GM21447 (cell line): ENCODE measurements at regions not wholly inside any gene's neighbourhood (a gene's known extent, or its start where the extent isn't known, plus 50 kb on each side); places are given as distances from the start of the nearest gene placed in this dataset.

Experiments
- ATAC-seq: cut with Tn5 transposase; IDR thresholded peaks from one replicate; pipeline ENCODE4 v1.9.1; 2021; ENCODE audit not compliant: unreplicated experiment

DNA sequence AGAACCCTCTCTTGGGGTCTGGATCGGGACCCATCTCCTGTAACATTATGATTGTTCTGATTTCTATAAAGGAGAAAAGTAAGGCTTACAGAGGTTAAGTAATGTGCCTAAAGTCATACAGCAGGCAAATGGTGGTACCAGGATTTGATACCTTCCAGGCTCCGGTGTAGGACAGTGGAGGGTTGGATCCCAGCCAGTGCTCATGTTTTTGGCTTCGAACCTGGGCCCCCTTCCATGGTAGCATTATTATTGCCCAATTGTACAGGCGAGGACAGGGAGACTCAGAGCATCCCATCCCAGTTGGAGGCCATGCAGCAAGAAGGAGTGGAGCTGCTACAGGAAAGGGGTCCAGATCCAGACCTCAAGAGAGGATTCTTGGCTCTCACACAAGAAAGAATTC lies 202.7 kb downstream of the TFAP2C start:
- ATAC-seq, result no peak

DNA sequence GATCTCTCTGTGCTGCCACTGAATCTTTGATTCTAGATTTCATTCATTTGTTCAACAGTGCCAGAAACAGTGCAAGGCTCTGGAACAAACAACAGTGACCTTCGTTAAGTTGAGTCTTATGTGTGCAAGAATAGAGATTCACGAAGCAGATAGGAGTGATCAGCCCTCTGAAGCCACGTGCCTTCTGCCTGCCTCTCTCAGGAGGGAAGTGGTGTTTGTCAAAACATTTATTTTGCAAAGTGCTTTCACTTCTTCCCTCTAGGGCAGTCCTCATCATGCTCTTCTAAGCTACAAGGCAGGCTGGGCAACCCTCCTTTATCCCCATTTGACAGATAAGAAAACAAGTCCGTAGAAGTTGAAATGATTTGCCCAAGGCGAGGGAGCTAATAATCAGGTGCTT lies 204.3 kb downstream of the TFAP2C start:
- ATAC-seq, result no peak

DNA sequence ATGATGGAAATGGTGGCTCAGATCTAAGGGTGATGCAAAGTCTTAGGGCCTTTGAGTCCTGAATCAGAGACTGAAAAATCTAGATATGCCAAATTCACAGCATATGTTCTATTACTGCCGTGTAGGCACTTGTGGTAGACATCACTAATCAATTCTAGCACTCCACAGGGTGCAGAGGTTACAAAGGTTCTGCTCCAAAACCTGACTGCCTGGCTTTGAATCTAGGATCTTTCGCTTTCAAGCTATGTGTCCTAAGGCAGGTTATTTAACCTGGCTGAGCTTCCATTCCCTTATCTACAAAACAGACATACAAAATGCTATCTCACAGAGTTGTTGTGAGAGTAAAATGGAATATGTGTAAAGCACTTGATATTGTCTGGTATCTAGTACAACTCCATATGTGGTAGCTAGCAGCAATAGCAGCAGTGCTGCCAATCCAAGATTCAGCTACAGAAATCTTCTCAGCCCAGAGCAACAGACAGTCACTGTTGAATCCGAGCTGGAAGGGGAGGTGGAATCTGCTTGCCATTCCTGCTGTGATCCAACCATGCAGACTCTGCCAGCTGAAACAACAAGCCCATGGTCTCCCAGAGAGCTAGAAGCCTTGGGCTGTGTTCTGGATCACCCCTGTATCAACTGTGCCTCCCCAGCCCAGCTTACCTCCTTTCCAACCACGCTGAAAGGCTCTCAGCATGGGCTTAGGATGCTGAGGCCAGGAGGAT lies 206.9 kb downstream of the TFAP2C start:
- no peak for ATAC-seq

DNA sequence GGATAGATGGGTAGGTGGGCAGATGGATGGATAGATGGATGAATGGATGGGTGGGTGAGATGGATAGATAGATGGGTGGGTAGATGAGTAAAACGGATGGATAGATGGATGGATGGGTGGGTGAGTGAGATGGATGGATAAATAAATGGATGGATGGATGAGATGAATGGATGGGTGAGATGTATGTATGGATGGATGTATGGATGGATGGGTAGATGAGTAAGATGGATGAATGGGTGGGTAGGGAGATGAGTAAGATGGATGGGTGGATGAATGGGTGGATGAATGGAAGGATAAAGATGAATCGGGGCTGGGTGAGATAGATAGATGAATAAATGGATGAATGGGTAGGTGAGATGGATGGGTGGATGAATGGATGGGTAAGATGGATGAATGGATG lies 210.1 kb downstream of the TFAP2C start:
- no peak for ATAC-seq

DNA sequence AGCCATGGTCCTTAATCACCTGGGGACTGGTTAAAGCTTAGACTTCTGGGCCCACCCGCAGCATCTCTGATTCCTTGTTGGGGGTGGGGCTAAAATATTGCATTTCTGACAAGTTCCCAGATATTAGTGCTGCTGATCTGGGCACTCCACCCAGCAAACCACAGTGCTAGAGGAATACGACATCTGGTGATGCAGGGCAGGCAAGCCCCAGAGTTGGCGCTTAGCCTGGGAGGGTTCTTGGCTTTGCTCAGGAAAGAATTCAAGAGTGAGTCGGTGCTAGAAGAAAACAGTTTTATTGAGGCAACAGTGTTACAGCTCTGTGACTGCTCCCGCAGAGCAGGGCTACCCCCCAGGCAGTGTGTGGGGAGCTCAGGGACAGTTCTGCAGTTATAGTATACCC lies 210.7 kb downstream of the TFAP2C start:
- no peak for ATAC-seq

DNA sequence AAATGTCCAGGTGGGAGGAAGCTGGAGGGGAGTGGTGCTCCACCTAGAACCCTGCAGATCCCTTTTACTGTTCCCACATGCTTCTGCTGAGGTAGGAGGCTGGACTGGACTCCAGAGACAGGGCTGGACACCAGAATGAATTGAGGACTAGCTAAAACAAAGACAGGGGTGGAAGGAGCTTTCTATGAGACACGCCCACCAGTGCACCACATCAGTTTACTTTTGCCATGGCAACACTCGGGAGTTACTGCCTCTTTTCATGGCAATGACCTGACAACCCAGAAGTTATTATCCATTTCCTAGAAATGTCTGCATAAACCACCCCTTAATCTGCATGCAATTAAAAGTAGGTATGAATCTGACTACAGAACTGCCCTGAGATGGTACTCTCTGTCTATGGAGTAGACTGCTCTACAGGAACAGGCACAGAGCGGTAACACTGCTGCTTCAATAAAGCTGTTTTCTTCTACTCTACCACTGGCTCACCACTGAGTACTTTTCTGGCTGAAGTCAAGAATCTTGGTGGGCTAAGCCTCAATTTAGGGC lies 211.7 kb downstream of the TFAP2C start:
- no peak for ATAC-seq

DNA sequence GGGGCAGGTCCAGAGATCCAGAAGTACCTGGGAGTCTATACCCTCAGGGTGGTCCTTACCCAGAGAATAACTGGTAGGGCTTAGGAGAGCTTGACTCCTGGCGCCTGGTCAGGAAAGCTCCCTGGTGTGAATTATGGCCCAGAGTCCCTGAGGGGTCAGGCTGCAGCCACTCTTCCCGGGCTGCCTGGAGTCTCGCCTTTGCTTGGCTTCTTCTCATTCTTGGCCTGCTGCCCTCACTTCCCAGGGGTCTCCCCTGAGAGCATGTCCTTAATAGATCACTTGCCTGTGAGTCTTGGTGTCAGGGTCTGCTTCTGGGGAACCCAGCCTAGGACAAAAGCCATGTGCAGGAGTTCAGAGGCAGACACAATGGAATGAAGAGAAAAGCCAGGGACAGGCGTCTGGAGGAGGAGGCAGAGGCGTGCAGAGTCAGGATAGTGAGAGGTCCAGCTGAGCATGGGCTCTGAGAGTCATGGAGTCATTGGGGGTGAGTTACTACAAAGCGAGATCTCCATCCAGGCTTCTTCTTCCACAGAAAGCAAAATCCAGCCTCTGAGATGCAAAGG lies 212.3 kb downstream of the TFAP2C start:
- ATAC-seq, result no peak

DNA sequence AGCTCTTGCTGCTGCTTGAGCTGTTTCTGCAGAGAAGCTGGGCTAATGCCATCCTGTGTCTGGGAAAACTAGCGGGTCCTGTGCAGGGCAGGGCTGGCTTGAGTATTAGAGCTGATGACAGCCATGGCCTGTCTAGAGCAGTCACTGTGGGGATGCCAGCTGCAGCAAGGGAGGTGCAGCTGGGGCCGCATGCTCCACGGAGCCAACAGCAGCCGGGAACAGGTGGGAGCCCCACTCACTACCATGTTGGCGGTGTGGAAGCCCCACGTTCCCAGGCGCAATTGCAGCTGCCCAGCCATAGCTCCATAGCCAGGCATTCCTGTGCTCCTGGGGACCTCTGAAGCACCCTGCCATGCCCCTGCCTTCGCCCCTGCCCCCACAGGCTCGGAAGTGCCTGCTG lies 212.9 kb downstream of the TFAP2C start:
- no peak for ATAC-seq

DNA sequence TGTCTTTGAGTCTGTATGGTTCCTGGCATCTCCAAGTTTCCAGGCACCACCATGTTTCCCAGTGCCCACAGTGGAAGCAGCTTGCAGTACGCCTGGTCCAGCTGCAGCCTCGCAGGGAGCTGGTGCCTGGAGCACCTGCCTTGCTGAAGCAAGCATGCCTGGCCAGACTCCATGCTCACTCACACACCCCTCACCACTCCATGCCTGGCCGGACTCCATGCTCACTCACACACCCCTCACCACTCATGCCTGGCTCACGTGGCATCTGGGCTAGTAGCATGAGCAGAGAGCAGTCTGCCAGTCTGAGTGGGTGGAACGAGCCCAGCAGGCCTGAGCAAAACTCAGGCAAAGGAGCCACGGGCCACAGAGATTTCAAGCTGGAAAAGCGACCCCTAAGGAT lies 214.3 kb downstream of the TFAP2C start:
- ATAC-seq, result no peak

DNA sequence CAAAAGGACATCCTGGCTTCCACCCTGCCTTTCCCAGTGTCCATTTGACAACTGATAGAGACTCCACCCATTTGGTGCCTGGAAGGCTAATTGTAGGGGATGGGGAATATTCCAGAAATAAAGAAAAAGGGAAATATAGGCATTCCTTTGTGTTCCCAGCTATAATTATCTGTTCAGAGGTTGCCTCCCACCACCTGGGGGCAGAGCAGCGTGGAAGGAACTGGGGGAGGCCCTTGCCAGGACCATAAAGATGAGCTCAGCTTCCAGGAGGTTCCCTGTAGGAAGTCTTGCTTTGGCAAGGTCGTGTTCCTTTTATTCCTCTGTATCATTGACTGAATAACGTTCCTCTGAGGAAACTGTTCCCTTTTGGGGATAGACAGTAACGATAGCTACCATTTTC lies 214.7 kb downstream of the TFAP2C start:
- ATAC-seq, result no peak

DNA sequence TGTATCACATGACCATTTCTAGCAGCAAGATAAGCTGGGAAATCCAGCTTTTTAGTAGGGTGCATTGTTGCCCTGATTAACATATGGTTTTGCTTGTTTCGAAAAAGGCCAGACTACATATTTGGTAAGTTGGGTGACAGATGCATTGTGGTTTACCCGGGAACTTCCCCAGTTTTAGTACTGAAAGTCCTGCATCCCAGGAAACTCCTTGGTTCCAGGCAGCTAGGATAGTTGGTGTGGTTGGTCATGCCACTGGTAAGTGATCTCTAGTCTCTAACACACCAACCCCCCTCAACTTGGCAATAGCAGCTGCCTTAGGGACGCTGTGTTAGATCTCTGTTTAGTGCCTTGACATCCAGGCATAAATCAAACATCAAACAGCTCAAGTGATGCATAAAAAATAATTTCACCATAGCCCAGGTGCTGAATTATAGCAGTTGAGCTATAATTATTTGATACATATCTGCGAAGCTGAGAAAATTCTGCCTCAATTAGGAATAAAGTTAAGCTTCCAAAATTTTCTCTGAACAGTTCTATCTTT lies 216.5 kb downstream of the TFAP2C start:
- ATAC-seq, result no peak

DNA sequence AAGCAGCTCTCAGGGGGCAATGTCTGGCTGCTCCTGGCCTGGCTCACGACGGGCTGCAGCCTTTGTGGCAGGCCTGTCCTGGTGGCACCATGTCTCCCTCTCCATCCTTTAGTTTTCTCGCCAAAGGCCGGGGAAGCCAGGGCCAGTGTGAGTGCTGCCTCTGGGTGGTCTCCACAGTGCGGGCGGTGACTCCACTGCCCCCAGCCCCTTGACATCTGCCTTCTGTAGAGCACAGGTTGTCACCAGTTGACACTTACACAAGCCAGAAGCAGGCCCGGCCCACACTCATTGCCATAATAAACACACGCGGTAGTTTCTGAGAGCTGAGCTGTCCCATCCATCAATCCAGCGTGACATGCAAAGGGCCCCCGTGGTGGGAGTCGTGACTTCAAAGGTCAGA lies 219.5 kb downstream of the TFAP2C start:
- ATAC-seq, result no peak

DNA sequence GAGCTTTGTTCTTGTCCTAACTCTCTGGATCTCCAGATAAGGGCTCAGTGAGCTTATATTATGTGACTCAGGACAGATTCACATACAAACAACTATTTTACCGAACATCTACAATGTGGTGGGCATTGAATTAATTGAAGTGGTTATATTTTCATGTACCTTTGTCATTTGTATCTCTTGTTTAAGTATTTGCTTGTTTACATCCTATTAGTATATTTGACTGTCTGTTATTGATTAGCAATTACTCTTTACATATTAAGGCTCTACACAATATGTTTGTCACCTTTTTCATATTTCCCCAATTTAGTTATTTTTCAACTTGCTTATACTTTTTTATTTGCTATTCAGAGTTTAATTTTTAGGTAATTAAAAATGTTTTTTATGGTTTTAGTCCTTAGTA lies 222.4 kb downstream of the TFAP2C start:
- no peak for ATAC-seq

DNA sequence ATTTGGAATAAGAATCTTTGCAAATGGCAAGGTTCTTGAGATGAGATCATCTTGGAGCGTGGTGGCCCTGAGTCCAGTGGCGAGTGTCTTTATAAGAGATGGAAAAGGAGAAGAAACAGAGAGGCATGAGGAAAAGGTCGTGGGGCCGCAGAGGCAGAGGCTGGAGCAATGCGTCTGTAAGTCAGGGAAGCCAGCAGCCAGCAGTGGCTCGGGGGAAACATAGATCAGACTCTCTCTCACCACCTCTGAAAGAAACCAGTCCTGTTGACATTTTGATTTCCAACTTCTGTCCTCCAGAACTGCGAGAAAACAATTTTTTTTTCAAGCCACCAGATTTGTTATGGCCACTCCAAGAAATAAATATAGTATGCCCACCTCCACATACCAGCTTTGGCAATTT lies 226.6 kb downstream of the TFAP2C start:
- no peak for ATAC-seq

DNA sequence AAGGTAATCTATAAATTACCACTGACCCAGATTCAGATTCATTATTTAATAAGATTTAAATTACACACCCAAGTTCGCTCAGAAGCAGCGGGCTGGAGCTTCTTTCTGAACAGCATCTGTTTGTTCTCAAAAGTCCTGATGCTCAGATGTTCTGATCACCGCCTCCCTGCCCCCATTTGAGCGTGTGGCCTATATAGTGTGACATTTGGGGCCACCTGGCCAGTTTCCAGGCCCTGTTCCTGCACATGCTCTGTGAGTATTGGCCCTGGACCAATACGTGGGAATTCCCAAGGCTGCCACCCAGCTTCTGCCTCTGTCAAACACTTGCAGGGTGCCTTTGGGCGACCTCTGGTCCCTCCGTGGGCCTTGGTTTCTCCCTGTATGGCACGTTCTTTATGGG lies 228.8 kb downstream of the TFAP2C start:
- ATAC-seq, result no peak

DNA sequence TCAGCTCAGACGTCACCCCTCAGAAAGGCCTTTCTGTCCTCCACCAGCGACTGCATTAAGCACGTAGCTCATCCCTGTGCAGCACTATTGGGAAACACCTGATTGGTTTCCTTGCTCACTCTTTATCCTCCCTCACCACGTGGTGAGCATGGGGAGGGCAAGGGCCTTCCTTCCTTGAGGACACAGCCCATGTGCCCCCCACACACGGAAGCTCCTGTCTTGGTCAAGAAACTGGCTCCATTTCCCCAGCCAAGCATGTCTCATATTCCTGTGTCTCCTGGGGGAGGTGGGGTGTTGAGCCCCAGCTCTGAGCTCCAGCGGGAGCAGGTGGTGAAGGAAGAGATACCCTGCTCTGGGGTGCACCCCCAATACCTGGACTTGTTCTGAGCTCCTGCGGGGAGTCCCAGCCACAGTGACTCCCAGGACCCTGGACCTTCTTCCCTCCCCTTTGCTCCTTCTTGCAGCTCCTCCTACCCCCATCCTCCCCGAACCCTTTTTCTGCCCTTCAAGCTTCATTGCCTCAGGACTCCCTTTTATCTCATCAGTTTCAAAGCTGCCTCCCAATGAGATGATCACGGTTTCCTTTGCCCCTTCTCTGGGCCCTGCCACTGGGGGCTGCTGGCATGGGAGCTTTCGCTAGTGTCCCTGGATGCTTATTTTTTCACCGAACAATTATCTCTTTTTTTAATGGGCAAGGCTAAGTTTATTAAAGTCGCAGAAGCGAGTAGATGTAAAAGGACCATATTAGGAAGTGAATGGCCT lies 230.1 kb downstream of the TFAP2C start:
- no peak for ATAC-seq

DNA sequence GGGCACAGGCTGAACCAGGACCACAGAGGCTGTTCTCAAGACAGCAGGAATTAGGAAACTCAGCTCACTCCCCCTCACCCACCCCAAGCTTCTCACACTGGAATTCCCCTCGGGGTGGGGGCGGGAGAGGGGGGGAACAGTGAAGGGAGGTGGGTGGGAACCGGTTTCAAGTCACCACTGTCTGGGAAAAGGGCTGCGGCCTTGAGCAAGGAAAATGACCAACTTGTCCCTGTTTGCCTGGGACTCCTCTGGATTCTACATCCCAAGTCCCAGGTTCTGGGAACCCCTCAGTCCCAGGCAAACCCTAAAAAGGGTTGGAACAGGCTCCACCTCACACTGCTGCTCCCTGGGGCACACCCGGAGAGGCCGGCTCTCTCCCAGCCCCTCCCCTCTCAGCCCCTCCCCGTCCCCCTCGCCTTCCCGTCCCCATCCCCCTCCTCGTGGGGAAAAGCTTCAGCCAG lies 230.7 kb downstream of the TFAP2C start:
- ATAC-seq, result no peak

DNA sequence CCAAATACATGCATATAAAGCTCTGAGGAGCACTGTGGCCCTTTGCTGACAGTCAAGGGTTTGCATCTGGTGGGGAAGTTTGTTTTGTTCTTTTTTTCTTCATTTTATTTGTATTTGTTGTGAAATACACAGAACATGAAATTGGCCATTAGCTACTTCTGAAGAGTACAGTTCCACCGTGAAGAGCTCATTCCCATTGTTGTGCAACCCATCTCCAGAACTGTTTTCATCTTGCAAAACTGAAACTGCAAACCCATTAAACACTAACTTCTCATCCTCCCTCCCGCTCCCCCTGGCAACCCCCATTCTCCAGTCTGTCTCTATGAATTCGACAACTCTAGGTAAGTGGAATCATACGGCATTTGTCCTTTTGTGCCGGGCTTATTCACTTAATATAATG lies 231.3 kb downstream of the TFAP2C start:
- ATAC-seq, result no peak

DNA sequence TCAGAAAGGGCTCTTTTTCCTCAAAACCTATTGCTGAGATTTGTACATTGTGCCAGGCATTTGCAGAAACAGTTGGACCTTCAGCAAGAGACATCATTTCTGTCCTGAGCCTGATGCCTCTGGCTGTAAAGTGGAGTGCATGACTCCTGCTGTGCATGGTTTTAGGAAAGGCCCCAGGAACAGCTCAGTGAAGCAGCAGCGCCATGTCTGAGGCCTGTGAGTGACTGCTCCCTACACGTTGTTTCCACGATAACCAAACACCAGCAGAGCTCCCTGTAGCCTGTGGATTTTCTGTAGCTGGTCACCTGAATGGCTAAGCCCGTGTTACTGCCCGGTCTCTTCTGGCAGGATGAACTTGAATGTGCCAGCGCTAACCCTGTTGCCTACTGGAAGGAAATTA lies 232.5 kb downstream of the TFAP2C start:
- ATAC-seq, result no peak

DNA sequence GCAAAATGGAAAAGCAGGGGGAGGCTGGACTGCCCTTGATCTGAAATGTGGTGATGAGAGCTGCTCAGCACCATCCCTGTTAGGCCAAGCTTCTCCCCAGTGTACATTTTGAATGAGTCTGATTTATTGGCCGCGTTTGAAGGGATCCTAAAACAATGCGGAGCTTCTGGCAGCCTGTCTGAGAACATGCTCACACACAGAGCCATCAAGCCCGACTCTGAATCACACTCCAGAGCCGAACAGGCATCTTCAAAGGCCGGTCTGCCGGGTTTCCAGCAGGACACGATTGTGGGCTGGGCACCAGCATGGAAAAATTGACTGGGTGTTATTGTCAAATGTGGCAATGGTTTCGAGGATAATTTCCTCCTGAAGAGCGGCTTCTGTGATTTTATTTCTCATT lies 235.9 kb downstream of the TFAP2C start:
- ATAC-seq, result no peak

DNA sequence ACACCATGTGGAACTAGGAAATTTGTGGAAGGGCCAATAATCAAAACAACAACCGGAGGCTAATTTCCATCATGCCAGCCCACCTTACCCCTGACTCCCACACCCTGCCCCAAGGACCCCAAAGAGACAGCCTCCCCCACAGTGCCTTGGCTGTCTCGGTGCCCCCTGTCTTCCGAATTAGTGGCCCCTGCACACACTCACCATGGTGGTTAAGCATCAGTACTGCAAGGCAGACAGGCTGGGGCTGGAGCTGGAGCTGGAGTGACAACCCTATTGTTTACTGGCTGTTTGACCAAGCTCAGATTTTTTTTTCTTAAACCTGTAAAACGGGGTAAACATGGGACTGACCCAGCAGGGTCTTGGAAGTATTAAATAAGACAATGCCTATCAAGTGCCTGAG lies 238.0 kb downstream of the TFAP2C start:
- ATAC-seq, result no peak

DNA sequence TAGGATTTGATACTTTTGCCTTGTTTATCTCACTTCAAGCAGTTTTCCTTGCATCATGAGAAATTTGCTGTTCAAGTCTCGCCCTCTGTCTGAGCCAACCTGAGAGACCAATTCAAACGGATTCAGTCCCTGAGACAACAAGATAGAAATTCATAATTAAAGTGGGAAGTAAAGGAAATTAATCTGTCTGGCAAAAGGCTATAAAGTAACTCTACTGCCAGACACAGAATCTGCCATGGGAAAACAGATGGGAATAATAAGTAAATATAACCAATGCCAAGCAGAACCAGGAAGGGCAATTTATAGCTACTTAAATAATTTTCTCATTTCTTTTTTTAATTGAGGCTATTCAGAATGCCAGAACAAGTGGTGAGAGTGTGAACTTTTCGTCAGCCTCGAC lies 239.6 kb downstream of the TFAP2C start:
- no peak for ATAC-seq
